ENCODE measurements at regions not wholly inside any gene's neighbourhood (a gene's known extent, or its start where the extent isn't known, plus 50 kb on each side); places are given as distances from the start of the nearest gene placed in this dataset.

- TF ChIP-seq CTCF (IDR thresholded peaks at IDR 0.05) (no peak), ZBTB43 (CRISPR knock-in tag; IDR thresholded peaks at IDR 0.05) (no peak), ESRRA (CRISPR knock-in tag; IDR thresholded peaks at IDR 0.05; ENCODE audit: borderline replicate concordance) (no peak), GABPB1 (CRISPR knock-in tag; IDR thresholded peaks at IDR 0.05) (no peak), USF2 (CRISPR knock-in tag; IDR thresholded peaks at IDR 0.05) (no peak), E2F1 (CRISPR knock-in tag; IDR thresholded peaks at IDR 0.05) (no peak), PREB (CRISPR knock-in tag; IDR thresholded peaks at IDR 0.05; ENCODE audit: borderline replicate concordance) (no peak), ZNF121 (CRISPR knock-in tag; IDR thresholded peaks at IDR 0.05) (no peak), ATF6 (CRISPR knock-in tag; IDR thresholded peaks at IDR 0.05) (no peak), PRDM15 (CRISPR knock-in tag; IDR thresholded peaks at IDR 0.05) (no peak), TCF7 (CRISPR knock-in tag; IDR thresholded peaks at IDR 0.05; ENCODE audit: low read depth) (no peak)
Measured at GRCh38 chr5:96333391-96333790, 99.7 kb downstream of the PCSK1 start.
